MM.1S (cell line): ENCODE measurements at regions not wholly inside any gene's neighbourhood (a gene's known extent, or its start where the extent isn't known, plus 50 kb on each side); places are given as distances from the start of the nearest gene placed in this dataset.

Experiments used
- CTCF ChIP-seq: fragments of 300-600 bp; sonication (generic); IDR thresholded peaks from 2 replicates; pipeline ENCODE4 v1.5.1; 2016; ENCODE audit warnings: antibody characterized with exemption, low read length, mixed read lengths
- EZH2 ChIP-seq: fragments of 300-600 bp; sonication (generic); optimal IDR thresholded peaks from 2 replicates; pipeline ENCODE3; 2017; ENCODE audit warnings: low read depth, mild to moderate bottlenecking, antibody characterized with exemption, low read length, mixed read lengths

GRCh38 chrX:140433582-140433981, 71.3 kb downstream of the SOX3 start:
- TF ChIP-seq CTCF (no peak), EZH2 (no peak)
